M059J (cell line): ENCODE measurements at regions not wholly inside any gene's neighbourhood (a gene's known extent, or its start where the extent isn't known, plus 50 kb on each side); places are given as distances from the start of the nearest gene placed in this dataset.
"Not testable (repeated sequence)": the region's sequence is repeated elsewhere in the genome, so short reads cannot be mapped to it uniquely, and the experiment has no call there.

ENCODE experiments used
- DNase-seq: peaks from one replicate; pipeline ENCODE4 v3.0.0-alpha.2; 2012; ENCODE audit warnings: low read depth

DNA sequence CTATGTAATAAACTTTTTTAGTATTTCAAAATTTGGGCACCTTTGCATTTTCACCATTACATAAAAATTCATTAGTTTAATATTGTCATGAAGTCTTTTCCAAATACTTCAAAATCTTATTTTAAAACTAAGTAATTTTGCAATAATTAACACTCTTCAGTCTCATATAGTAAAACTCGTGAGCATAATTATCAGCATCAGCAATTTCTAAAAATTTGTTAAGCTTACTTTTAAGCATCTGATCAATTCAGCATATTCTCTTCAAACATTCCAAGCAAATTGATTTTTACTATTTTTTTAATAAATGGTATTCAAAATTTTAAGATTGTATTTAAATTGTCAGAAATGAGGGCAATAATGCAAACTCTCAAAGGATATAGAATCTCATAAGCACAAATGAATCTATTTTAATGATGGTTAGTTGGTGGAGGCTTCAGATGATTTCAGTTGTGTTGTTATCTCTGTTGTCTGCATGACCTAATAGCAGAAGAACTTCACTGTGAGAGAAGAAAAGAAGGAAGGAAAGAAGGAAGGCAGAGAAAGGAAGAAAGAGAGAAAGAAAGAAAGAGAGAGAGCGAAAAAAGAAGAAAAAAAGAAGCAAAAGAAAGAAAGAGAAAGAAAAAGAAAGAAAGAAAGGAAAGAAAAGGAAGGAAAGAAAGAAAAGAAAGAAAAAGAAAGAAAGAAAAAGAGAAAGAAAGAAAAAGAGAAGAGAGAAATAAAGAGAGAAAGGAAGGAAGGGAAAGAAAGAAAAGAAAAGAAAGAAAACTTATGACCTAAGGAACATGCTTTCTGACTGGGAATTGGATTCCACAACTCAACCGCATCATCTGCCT lies 860.5 kb downstream of the NCAM2 start:
- no peak for DNase-seq

DNA sequence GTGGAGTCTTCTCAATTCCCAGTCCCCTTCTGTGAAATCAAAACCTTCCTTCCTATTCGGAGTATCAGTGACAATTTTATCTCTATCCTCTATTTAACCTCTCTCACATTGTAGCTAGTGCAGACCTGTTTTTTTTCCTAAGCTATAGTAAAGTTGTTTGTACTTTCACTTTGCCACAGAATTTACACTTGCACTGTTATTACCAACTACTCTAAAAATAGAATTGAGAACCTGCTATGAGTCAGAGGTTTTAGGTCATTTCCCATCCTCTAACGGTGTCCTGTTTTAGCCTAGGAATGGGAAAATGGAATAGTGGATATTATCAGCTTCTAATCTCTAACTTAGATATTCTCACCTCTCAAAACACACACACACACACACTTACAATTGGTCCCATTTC lies 862.7 kb downstream of the NCAM2 start:
- peak; percentile 44 for DNase-seq

DNA sequence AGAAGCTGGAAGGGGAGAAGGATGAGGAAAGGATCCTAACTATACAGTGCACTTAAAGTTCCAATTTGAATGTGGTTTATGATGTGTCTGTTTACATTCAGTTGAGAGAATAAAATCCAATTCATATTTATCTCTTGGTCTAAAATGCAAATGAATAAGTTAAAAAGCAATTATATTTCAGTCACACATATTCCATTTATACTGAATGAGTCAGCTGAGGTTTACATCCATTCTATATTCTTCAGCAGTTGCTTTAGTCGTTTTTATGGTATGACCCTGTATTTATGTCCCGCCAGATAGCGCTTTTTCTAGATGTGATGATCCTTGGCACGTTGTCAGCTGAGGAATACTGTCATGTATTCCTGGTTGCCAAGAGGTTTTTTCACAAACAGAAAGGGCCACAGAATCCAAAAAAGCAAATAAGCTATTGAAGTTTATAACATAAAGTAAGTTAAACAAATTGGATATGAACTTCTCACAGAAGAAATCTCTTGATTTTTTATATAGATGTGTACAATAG lies 866.2 kb downstream of the NCAM2 start:
- DNase-seq, result peak; percentile 10

DNA sequence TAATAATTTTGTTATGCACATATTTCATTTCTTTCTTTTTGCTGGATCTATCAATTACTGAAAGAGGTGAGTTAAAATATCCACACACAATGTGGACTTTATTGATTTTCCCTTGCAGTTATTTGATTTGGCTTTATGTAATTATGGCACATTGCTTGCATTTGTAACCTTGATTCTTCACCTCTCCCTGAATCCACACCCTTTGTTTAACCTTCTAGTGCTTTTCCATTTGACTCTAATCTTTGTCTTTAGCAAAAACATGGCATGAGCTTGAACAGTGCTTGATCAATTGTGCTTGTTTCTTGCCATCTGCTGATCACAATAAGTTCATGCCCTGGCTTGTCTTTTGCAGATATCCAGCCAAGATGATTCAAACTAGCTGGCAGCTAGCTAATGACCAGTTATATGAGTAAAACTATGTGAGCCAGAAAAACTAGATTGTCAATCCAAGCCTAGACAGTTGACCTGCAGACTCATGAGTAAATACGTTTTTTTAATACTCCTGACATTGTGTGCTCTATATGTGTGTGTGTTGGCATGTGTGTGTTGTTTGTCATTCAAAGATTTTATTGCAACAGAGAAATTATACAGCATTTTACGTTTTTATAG lies 899.2 kb downstream of the NCAM2 start:
- DNase-seq, result no peak

DNA sequence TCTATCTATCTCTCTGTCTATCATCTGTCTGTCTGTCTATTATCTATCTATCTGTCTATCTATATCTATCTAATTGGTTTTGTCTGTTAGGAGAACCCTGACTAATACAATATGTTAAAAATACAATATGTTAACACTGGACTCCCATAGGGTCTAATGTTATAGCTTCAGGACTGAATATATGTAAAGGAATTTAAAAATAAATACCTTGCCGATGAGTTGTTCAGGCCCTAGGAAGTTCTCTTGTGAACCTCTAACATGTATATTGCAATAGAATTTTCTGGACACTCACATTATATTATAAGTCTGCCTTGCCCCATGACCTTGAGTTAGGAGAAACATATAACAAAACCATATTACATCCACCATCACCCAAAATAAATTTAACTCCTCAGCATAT lies 900.6 kb downstream of the NCAM2 start:
- DNase-seq, result no peak

DNA sequence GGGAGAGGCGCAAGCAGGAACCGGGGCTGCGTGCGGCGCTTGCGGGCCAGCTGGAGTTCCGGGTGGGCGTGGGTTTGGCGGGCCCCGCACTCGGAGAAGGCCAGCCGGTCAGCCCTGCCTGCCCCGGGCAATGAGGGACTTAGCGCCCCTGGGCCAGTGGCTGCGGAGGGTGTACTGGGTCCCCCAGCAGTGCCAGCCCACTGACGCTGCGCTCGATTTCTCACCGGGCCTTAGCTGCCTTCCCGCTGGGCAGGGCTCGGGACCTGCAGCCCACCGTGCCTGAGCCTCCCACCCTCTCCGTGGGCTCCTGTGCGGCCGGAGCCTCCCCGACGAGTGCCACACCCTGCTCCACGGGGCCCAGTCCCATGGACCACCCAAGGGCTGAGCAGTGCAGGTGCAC lies 904.2 kb downstream of the NCAM2 start:
- not testable (repeated sequence) for DNase-seq

DNA sequence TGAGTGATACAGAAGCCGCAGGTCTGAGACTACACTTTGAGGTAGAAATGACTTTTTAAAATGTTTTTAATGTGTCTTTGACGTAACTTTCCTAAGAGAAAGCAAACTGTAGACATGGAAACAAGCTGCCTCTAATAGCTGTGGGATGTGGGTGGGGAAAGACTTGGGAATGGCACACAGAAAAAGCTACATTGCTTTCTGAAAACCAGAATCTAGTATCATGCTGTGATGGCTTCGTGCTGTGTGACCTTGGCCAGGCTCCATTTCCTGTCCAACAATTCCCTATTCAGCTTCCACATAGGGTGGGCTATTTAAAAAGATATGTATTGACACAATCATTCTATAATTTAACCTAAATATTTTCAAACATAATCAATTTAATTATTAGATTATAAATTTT lies 909.1 kb downstream of the NCAM2 start:
- DNase-seq, result no peak

DNA sequence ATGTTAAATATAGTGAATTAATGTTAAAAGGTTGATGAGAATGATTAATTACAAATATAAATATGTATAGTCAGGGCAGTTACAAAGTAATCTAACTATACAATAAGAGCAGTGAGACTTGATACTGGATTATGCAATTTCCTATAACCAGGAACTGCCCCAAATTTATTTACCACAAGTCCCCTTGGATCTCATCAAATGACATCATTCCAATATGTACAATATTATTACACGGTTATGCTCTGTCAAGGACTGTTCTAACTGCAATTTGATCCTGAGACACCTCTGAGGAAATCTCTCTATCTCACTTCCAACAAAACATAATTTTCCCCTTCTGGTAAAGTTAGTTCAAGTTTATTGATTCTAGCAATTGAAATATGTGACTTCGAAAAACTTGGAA lies 917.6 kb downstream of the NCAM2 start:
- DNase-seq, result no peak

DNA sequence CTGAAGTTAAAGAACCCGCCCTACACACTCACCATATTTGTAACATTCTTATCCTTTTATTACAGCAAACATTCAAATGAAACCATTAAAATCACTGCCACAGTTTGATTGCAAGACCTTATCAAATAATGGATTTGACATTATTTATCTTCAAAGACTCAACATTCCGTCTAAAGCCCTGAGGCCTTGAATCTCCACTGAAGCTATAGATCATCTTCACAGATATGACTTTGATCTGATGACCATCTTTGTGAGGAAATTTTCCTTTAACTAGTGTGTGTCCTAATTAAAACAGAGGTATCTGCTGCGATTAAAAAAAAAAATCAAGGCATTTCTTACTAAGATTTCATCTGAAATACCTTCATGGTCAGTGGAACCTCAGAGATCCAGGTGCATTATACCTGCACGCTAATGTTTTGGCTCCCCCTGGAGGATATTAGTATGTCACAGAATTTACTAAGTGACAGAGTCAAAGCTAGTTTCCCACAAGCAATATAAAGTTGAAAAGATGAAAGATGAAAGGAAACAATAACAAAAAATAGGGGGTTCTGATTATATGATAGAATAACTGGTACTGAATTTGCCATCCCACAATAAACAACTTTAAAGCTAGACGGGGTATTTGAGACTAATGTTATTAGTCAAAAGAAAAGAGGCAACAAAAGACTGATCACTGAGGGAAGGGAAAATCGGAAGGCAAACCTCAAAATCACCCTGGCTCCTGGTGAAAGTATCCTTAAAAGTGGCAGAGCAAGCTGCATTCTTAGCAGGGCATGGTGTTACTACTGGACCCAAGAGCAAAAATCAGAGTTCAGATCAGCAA lies 923.4 kb downstream of the NCAM2 start:
- DNase-seq, result peak; percentile 38

DNA sequence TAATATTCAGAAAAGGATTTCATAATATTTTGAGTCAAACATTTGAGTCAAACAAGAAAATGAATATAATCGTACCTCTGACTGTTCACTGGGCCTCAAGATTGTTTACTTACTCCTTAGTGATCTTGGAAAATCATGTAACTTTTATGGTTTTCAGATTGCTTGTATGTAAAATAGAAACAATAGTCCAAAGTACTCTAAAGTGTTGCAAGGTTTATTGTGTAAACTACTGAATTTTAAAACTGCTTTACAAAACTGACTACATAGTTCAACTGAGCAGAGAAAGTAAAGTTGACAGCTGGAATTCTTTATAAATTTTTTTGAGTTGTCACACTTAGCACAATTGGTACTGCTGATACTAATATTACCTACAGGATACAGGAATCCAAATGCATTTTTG lies 931.0 kb downstream of the NCAM2 start:
- DNase-seq, result no peak

DNA sequence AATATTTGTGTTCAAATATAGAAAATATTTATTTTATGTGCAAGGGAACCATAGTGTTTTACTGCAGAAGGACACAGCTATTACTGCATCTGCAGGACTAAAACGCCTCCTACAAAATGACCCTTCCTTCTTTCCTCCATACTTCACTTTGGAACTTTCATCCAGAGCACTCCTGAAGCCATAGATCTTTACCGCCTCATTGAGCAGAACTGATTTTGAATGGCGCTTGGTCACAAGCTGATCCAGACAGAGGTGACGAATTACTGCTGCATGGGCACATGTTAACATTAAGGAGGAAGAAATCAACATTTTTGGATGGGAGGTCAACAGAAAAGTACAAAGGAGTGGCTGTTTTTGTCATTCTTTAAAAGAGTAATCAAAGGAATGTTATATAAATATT lies 931.6 kb downstream of the NCAM2 start:
- no peak for DNase-seq

DNA sequence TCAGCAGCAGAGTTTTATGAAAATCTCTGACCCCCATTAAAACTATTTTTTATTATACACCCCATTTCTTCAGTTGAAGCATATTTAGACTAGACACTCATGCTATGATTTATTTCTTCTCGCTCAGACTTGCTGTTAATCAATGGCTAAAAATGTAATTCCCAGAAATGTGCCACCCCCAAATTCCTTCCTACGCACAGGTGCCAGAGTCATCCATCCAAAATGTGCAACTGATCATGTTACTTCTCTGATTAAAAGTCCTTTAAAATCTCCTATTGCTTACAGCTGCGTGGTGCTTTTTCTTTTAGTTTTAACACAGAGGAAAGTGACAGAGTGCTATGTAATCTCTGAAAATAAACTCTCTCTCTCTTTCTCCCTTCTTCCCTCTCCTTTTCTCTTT lies 954.4 kb downstream of the NCAM2 start:
- DNase-seq, result no peak

DNA sequence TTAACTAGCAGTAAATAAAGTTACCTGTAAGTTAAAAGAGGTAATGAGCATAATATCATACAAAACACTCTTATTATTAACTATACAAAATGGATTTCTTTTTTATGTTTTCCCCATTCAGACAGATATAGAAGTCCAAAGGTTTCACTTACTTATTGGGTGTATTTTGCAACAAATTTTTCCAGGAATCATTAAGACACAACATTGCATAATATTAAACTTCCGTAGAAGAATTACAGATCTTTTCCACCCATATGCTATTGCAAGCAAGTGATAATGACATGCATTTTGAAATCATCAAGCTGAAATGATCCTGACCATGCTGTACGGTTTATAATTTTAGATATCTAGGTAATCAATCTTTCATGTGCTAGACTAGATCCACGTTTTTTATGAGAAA lies 957.0 kb downstream of the NCAM2 start:
- DNase-seq, result no peak

DNA sequence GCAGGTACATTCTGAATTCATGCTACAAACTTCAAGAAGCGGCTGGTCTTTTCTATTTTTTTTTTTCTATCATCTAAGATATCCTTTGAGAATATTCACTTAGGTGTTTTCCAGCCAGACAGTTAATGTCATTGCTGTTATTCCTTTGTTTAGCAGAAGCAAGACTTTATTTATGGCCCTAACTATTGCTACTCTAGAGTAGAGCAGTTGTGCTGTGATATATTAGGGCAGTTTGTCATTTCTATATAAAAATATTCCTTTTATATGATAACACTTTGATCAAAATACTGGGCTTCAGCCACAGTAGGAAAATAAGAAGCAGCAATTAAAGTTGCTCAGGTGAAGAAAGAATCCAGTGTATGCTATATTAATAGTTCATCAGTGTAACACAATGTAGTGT lies 959.3 kb downstream of the NCAM2 start:
- DNase-seq, result no peak

DNA sequence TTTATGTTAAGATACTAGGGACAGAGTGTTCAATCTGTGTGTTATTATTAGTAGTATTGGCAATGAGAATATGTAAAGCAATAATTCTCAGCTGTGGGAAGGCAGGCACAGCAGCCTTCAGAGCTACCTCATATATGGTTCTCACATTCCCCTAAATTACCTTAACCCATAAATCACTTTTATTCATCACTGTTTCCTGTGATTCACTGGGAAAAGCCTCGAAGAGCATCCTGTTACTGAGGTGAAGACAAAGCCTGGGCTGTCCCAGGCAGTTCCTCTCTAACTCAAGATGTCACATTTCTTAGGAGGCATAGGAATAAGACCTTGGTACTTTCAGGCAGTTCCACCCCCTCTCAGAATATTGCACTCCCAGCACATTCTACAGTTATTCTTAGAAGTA lies 965.7 kb downstream of the NCAM2 start:
- DNase-seq, result no peak

DNA sequence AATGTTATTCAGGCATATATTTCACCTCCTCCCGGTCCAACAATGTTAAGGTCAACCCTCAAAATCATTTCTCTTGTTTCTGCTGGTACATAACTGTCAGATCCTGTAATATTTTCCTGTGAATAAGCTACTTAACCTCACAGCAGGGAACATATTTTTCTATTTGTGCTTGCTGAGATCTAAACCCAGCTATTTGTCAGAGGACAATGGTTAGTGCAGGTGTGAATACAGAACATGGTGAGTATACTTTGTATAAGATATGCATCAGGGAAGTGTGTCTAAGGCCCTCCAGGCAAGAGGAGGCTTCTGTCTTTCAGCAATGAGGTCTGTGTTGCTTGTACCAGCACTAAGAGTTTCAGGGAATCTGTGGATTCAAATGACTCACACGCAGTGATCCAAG lies 970.6 kb downstream of the NCAM2 start:
- DNase-seq, result no peak

DNA sequence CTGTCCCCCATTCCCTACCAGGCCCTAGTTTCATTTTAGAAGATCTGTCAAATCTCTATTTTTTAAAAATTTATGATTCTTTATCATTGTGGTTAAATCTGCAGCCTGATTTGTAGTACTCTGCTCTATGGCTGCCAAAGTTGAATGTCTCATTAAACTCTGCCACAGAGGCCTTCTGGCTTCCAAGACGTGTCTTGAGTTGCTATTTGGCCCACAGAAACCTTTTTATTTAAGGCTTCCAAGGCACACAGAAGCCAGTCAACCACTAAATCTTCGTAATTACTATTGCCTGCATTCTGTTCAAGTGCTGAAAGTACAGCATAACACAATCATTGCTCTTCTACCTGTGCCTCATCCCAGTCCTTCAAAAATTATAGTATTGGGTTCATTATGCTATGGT lies 971.0 kb downstream of the NCAM2 start:
- peak; percentile 32 for DNase-seq

DNA sequence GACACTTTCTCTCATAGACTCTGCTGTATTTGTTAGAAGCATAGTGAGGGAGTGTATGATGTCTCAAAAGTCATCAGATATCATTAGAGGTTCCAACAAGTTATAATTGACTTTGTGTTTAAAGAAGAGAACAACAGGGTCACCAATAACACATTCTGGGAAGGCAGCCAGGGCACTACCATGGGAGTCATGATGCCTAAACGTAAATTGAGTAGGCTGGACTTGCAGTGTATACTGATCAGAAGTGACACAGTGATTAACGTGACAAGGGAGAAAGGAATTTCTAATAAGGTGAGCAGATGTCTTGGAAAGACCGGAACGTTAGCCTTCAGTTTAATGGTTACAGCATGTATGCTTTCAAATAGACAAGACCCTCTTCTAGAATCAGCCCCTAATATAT lies 973.2 kb downstream of the NCAM2 start:
- DNase-seq, result peak; percentile 47

DNA sequence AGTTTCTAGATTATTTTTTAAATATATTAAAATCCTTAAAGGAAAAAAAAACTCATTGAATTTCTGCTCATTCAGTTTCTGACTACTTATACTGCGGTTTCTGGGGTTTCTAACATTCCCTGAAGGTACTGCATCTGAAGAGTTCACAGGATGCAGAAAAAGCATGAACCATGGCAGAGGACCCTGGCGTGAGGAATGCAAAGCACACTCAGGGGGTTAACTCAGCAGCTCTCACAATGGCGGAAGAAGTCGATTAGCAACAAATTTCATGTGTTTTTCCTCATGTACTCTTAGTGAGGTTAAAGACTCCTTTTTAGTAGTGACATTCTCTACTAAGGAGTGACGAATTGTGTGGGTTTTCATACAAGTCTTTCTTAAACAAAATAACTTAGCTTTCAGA lies 975.6 kb downstream of the NCAM2 start:
- peak; percentile 39 for DNase-seq

DNA sequence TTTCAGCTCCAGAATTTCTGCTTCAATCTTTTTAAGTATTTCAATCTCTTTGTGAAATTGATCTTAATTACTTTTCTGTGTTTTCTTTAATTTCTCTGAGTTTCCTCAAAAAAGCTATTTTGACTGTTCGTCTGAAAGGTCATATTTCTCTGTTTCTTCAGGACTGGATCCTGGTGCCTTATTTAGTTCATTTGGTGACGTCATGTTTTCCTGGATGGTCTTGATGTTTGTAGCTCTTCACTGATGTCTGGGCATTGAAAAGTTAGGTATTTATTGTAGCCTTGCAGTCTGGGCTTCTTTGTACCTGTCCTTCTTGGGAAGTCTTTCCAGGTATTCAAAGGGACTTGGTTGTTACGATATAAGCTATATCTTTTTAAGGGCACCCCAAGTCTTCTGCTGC lies 998.7 kb downstream of the NCAM2 start:
- no peak for DNase-seq

DNA sequence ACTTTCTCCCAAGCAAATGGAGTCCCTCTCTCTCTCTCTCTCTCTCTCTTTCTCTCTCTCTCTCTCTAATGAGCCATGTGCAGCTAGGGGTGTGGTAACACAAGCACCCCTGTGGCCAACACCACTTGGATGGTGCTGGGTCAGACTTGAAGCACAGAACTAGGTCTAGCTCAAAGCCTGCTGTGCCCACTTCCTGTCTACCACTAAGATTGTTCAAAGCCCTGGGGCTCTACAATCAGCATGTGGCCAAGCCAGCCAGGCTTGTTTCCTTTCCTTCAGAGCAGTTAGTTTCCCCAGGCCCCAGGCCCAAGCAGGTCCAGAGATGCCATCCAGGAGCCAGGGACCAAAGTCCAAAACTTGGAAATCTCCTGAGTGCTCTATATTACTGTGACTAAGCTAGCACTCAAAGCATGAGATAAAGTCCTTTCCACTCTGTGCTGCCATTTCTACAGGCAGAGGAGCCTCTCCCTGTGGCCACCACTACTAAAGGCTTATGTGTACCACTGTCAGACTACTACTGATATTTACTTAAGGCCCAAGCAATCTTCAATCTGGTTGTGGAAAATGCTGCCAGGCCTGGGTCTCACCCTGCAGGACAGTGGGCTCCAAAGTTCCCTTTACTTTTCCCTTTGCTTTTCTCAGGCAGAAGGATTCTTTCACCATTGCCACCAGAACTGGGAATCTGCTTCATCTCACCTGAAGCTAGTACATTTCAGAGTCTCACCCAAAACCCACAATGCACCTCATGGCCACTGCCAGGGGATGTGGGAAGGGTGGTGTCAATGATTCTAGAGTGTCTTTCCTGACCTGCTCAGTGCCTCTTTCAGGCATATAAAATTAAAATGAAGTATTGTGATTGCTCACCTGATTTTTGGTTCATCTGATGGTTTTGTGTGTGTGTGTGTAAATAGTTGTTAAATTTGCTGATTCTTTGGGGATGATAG lies 999.5 kb downstream of the NCAM2 start:
- DNase-seq, result peak; percentile 19
